Hepatocyte (in vitro differentiated cells): ENCODE measurements at regions not wholly inside any gene's neighbourhood (a gene's known extent, or its start where the extent isn't known, plus 50 kb on each side); places are given as distances from the start of the nearest gene placed in this dataset.

ENCODE experiments used
- CTCF ChIP-seq: fragments of 200-600 bp; sonication (generic); IDR thresholded peaks from 2 replicates; pipeline ENCODE4 v1.5.1; 2016; ENCODE audit warnings: antibody characterized with exemption, mild to moderate bottlenecking; ENCODE audit not compliant: poor library complexity
- EZH2 ChIP-seq: fragments of 200-600 bp; sonication (generic); IDR thresholded peaks from 2 replicates; pipeline ENCODE4 v1.6.1; 2016; ENCODE audit warnings: antibody characterized with exemption, mild to moderate bottlenecking, borderline replicate concordance
- EZH2phosphoT487 ChIP-seq: fragments of 200-600 bp; sonication (generic); IDR thresholded peaks from one replicate; pipeline ENCODE4 v1.6.1; 2018; ENCODE audit warnings: antibody characterized with exemption, mild to moderate bottlenecking, low read depth, moderate library complexity; ENCODE audit not compliant: unreplicated experiment, severe bottlenecking

GRCh38 chr2:116511426-116511825 lies 1303.1 kb upstream of the DDX18 start:
- TF ChIP-seq CTCF (no peak), EZH2phosphoT487 (no peak), EZH2 (no peak)
